LoVo (cell line): ENCODE measurements at regions not wholly inside any gene's neighbourhood (a gene's known extent, or its start where the extent isn't known, plus 50 kb on each side); places are given as distances from the start of the nearest gene placed in this dataset.
"Not testable (repeated sequence)": the region's sequence is repeated elsewhere in the genome, so short reads cannot be mapped to it uniquely, and the experiment has no call there.

ENCODE experiments used
- DNase-seq: peaks from one replicate; pipeline ENCODE4 v3.0.0-alpha.2; 2016; ENCODE audit warnings: low spot score

DNA sequence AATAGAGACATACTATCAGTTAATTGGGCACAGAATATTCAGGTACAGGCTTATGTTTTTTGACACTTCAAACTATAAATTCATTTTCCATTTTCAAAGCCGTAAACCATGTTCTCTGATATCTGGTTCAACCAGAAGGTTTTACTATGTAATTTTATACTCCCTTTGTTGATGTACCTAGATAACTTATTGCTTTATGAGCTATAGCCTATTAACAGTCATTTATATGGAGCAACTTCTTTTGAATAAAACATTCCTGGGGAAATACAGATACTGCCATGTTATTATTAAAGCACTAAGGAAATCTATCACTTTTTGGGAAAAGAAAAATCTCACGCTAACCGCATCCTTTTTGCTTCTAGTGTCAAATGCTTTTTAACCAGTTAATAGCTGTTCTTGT, 505.6 kb downstream of the PYDC2 start:
- DNase-seq = no peak

- no peak for DNase-seq
These were observed 507.3 kb downstream of the PYDC2 start for GRCh38 chr3:191968299-191968698.

DNA sequence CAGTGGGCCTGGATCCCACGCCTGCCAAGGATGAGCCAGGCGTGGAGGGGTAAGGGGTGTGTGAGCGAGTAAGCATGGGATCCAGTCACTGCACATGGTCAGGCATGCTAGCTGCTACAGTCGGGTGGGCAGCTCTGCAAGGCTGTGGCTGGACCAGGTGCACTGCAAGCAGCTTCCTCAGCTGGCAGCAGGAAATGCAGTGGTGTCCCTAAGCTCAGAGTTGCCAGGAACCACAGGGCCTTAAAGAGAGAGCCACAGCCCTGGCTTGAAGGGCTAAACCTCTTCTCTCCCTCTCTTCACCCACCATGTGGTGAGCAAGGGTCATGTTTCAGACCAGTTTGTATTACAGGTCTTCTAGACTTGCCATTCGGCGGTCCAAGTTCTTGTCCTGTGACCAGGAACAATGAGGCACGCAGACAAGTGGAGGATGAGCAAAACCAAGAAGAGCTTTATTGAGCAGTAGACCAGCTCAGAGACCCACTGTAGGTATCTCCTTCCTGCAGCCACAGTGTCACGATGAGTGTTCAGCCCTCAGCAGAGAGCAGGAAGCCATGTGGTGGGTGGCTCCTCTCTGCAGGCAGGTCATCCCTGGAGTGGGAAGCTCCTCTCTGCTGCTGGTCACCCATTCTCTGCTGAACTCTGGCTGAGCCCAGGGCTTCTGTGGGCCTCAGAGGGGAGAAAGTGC, 511.9 kb downstream of the PYDC2 start:
- no peak for DNase-seq

DNA sequence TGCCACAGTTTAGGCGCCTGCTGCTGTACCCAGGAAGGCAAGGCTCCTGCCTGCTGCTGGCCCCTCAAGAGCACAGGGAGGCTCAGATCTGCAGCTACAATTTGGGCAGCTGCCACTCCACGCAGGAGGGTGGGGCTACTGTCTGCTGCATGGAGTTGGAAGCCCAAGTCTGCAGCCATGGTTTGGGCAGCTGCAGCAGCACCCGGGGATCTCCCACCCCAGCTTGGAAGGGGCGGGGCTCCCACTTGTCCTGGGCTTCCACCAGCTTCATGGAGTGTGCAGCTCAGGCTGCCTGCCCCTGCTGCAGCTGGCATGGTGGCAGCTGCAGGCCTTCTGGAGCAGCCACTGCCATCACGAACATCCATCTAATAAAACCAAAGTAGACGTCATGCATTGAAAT, 512.9 kb downstream of the PYDC2 start:
- DNase-seq = no peak

GRCh38 chr3:191975936-191976335, 515.0 kb downstream of the PYDC2 start:
- no peak for DNase-seq

- no peak for DNase-seq
These were observed 519.5 kb downstream of the PYDC2 start for GRCh38 chr3:191980443-191980842.

DNA sequence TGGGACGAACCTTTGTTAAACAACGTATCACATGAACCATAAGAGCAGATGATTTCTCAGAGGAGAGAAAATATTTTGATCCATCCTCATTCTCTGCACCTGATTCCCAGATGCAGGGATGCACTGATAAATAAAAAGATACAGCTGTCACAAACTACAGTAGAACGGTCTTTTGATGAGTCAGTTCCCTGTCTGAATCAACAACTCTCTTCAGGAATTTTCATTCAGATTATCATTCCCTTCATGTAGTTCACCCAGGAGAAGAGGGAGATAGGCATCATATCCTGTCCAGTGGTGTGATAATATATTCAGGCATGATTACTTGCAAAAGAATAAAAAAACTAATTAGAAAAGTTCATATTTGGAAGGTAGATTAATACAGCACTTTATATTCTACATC, 521.5 kb downstream of the PYDC2 start:
- no peak for DNase-seq

DNA sequence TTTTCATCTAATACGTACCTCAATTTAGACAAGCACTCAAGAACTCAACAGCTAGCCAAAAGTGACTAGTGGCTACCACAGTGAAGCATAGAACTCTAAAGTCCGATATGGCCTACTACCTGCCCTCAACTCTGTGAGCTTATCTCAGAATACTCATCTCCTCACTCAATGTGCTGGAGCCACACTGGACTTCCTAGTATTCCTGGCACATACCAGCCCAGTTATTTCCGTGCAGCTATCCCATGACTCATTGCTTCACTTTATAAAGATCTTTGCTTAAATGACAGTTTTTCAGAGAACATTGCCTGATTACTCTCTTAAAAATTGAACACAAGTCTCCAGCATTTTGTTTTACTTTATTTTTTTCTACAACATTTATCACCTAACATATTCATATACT, 524.7 kb downstream of the PYDC2 start:
- DNase-seq = no peak

DNA sequence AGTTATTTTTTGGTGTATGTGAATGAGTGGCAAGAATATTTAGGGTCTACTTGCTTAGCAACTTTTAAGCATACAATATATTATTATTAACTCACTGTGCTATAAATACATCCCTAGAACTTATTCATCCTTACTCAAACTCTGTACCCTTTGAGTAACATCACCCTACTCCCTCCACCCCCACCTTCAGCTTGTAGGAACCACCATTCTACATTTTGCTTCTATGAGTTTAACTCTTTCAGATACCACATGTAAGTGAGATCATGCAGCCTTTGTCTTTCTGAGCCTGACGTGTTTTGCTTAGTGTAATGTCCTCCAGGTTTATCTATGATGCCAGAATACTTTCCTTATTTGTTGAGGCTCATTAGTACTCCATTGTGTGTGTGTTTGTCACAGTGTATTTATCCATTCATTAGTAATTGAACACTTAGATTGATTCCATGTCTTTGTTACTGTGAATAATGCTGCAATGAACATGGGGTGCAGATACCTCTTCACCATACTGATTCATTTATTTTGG, 526.9 kb downstream of the PYDC2 start:
- DNase-seq = no peak

DNA sequence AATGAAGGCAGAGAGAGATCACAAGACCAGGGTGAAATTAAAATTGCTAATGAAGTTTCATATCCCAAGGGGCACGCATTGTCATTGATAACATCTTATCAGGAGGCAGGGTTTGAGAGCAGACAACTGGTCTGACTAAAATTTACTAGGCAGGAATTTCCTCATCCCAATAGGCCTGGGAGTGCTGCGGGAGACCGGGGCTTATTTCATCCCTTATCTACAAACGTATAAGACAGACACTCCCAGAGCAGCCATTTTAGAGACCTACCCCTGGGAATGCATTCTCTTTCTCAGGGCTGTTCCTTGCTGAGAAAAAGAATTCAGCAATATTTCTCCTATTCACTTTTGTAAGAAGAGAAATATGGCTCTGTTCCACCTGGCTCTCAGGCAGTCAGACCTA, 533.0 kb downstream of the PYDC2 start:
- not testable (repeated sequence) for DNase-seq

GRCh38 chr3:191997093-191997492, 536.1 kb downstream of the PYDC2 start:
- no peak for DNase-seq

DNA sequence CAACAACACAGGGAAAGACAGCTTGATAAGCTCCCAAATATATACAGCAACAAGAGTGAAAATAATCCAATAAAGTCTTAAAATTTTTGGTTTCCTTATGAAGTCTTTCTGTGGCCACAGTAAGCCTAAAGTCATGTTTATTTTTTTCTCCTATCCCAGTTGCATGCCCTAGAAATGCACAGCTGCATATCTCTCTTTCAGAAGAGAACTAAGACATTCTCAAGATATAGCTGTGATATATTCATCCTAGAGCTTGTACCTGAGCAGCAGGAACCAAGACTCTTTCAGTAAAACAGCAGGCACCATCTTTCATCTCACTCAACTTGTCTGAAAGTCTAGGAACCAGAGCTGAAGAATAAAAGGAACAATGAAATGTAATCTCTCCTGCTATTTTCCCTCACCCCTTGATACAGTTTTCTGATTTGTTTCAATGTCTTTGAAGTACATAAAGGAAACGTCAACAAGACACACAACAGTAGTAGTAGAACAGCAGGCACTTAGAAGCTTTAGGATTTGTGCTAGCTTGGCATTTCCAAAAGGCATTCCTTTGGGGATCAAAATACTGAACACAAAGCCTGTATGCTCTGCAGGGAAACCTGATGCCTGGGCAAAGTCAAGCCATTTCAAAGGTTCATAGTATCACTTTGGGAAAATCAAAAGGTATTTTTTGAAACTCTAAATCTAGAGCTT, 536.8 kb downstream of the PYDC2 start:
- DNase-seq = no peak

GRCh38 chr3:192001218-192001617, 540.3 kb downstream of the PYDC2 start:
- DNase-seq = no peak

GRCh38 chr3:192005989-192006388, 545.0 kb downstream of the PYDC2 start:
- DNase-seq = peak; percentile 41

DNA sequence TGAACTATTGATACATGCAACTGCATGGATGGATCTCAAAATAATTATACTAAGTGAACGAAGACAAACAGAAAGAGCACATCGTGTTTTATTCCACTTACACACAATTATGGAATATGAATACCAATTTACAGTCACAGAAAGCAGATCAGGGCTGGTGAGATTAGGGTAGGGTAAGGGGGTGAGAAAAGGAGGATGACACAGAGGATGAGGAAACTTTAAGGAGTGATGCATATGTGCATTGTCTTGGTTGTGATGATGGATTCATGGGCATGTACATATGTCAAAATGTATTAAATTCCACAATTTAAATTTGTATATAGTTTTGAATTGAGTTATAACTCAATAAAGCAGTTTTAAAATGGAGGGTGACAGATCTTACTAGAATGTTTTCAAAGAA, 548.9 kb downstream of the PYDC2 start:
- DNase-seq = no peak

DNA sequence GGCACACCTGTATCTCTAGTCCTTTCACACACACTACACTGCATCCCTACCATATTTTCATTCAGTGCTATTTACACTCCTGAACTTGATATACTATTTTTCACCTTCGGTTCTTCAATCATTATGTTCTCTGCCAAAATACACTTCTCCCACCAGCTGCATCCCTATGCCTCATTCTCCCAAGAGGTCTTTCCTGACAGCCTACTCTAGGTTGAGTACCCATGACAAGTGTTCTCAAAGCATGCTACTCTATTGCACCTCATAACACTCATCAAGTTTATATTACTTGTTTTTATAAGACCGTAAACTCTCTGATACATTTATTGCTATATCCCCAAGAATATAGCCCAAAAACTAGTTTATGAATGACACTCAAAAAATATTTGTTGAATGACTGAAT, 549.5 kb downstream of the PYDC2 start:
- DNase-seq = no peak

- DNase-seq = no peak
These were observed 550.2 kb downstream of the PYDC2 start for GRCh38 chr3:192011137-192011536.

- no peak for DNase-seq
These were observed 552.1 kb downstream of the PYDC2 start for GRCh38 chr3:192013110-192013509.

DNA sequence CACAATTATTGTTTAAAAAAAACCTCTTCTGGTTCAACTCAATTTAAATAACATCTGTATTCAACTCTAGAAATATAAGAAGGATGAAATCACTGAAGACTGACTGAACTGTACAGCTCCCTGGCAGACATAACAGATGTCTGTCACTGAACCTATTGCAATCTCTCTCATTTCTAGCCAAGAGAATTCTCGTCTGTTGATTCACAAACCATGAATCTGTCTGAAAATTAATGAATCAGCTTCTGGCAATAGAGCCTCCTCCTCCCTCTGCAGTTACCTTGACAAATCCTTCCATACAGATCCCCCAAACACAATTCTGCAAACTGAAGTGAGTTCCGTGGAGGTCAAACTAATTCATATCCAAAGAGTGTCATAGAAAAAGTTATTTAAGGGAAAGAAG, 561.4 kb downstream of the PYDC2 start:
- peak; percentile 15 for DNase-seq

DNA sequence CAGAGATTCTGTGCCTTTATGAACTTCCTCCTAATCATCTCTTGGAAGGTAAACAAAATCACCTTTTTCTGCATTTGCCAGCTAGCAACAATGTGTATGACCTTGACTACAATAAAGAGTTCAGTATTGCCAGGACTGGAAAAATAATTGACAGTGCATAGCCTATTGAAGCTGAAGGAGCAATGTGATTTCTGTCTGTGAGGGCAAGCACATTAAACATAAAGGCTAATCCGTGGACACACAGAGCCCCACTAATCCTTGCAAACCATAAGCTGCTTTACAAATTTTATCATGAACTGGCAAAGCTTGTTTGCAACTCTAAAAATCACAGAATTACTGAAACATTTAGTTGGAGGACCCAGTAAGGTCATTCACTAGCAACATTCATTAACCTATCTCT, 563.8 kb downstream of the PYDC2 start:
- no peak for DNase-seq

DNA sequence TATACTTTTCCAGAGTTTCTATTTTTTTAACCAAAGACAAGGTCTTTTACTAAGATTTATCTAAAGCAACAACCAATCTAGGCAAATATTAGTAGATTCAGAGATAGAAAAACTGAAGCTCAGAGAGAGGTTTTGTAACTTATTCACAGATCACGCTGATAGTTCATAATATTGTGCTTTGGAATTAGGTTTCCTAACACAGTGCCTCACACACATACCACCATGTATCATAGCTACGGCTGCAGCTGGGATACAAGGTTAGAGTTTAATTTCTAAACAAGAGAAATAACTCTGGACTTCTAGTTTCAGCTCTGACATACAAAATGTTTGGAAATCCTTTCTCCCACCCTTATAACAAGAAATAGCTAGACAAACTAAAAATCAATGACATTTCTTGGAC, 565.7 kb downstream of the PYDC2 start:
- DNase-seq = no peak

DNA sequence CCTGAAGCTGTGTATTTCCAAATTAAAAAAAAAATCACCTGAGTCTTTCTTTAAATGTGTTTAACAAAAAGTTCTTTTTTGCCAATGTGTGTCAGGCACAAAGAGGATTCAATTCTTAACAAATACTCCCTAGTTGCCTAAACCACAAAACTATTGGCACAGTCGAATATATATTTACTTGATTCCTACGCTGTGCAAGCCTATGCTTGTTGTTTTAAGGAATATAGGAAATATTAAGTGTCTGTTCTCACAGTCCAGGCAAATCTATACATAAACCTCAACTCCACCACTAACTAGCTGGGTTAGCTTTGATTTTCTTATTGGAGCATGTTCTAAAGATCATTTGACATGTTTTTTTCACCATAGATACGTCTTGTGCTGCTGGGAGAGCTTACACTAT, 571.0 kb downstream of the PYDC2 start:
- no peak for DNase-seq

- DNase-seq = no peak
These were observed 572.3 kb downstream of the PYDC2 start for GRCh38 chr3:192033246-192033645.

GRCh38 chr3:192038726-192039125, 577.8 kb downstream of the PYDC2 start:
- DNase-seq = peak; percentile 39
